B cell (primary cell): ENCODE measurements at regions not wholly inside any gene's neighbourhood (a gene's known extent, or its start where the extent isn't known, plus 50 kb on each side); places are given as distances from the start of the nearest gene placed in this dataset.

Source experiments
- ATAC-seq: fragments of 200-7000 bp; cut with Tn5 transposase; one replicate; pipeline ENCODE4 v1.10.0; 2021; ENCODE audit warnings: low read depth, mild to moderate bottlenecking, moderate number of reproducible peaks, moderate library complexity
- CTCF ChIA-PET: fragments of 350-600 bp; sonication (Branson Sonifier 250); formaldehyde crosslinking; loops from one replicate; lab custom pipeline; 2021; ENCODE audit warnings: antibody characterized with exemption, inconsistent platforms; lab: Charles Lee
- POLR2A ChIA-PET: fragments of 350-600 bp; sonication (Branson Sonifier 250); formaldehyde crosslinking; loops from one replicate; lab custom pipeline; 2021; ENCODE audit warnings: antibody characterized with exemption; lab: Charles Lee
- DNase-seq: peaks from one replicate; pipeline ENCODE4 v3.0.0; 2013
- H2AFZ ChIP-seq: 2 replicates; pipeline ENCODE4 v1.6.1; 2012; ENCODE audit warnings: mild to moderate bottlenecking, low read depth, low read length; ENCODE audit not compliant: insufficient read depth, poor library complexity, severe bottlenecking
- H3K27ac ChIP-seq, 2 donors: 1 replicate in 1 of 2; 2 replicates in 1 of 2; pipeline ENCODE4 v1.5.1; 2012 to 2013; ENCODE audit warnings: low read length in 2 of 2, mild to moderate bottlenecking in 2 of 2, moderate library complexity in 1 of 2
- H3K27me3 ChIP-seq, 4 experiments: fragments of 200-600 bp in 1 of 4; sonication (generic) in 1 of 4; replicated peaks in 1 of 4; 1 replicate in 2 of 4; 2 replicates in 2 of 4; pipeline versions ENCODE4 v1.6.1 to v1.7.0; 2013 to 2016; ENCODE audit warnings: low read length in 3 of 4, mild to moderate bottlenecking in 2 of 4, mixed read lengths in 1 of 4, moderate library complexity in 1 of 4; ENCODE audit not compliant: insufficient read depth in 4 of 4, control insufficient read depth in 3 of 4; ENCODE audit errors: control extremely low read depth in 1 of 4
- H3K36me3 ChIP-seq, 2 experiments: replicated peaks in 1 of 2; 1 replicate in 1 of 2; 2 replicates in 1 of 2; pipeline versions ENCODE4 v1.6.1 to v1.7.1; 2013; ENCODE audit warnings: low read length in 1 of 2; ENCODE audit not compliant: insufficient read depth in 2 of 2, control insufficient read depth in 1 of 2; ENCODE audit errors: control extremely low read depth in 1 of 2, extremely low read depth in 1 of 2
- H3K4me1 ChIP-seq, 2 donors: fragments of 200-600 bp in 1 of 2; sonication (generic) in 1 of 2; 1 replicate in 1 of 2; 2 replicates in 1 of 2; pipeline versions ENCODE4 v1.5.1 to v1.6.1; 2013 to 2017; ENCODE audit warnings: low read length in 2 of 2; ENCODE audit not compliant: control insufficient read depth in 2 of 2, insufficient read depth in 2 of 2
- H3K4me2 ChIP-seq: replicated peaks from 2 replicates; pipeline ENCODE3; 2012; ENCODE audit warnings: mild to moderate bottlenecking, low read depth, low read length; ENCODE audit not compliant: poor library complexity, severe bottlenecking
- H3K4me3 ChIP-seq, 5 experiments: fragments of 200-600 bp in 1 of 5; sonication (generic) in 1 of 5; 1 replicate in 3 of 5; 2 replicates in 2 of 5; pipeline versions ENCODE4 v1.5.1 to v1.7.0; 2011 to 2016; ENCODE audit warnings: low read length in 4 of 5, mild to moderate bottlenecking in 4 of 5, low read depth in 2 of 5, control low read depth in 1 of 5, moderate library complexity in 1 of 5; ENCODE audit not compliant: insufficient read depth in 1 of 5; ENCODE audit errors: control extremely low read depth in 1 of 5, extremely low read depth in 1 of 5
- H3K79me2 ChIP-seq: fragments of 200-600 bp; sonication (generic); one replicate; pipeline ENCODE4 v1.6.0; 2016; ENCODE audit warnings: low read length; ENCODE audit not compliant: control insufficient read depth, insufficient read depth
- H3K9ac ChIP-seq: fragments of 200-600 bp; sonication (generic); 2 replicates; pipeline ENCODE4 v1.6.1; 2017; ENCODE audit warnings: mild to moderate bottlenecking, low read length, moderate library complexity
- H3K9me3 ChIP-seq, 3 donors: one replicate each; pipeline versions ENCODE4 v1.6.1 to v1.7.1; 2013; ENCODE audit warnings: low read length in 2 of 3; ENCODE audit not compliant: control insufficient read depth in 2 of 3, insufficient read depth in 1 of 3; ENCODE audit errors: control extremely low read depth in 1 of 3
- H4K20me1 ChIP-seq: 2 replicates; pipeline ENCODE4 v1.6.0; 2012; ENCODE audit warnings: mild to moderate bottlenecking, low read length; ENCODE audit not compliant: insufficient read depth, control insufficient read depth, poor library complexity, severe bottlenecking
- H3K27ac Mint-ChIP-seq: one replicate; pipeline ENCODE4 v1.8.0; 2021; ENCODE audit warnings: mixed read lengths
- H3K27me3 Mint-ChIP-seq: one replicate; pipeline ENCODE4 v1.8.0; 2021; ENCODE audit warnings: mixed read lengths
- H3K4me1 Mint-ChIP-seq: one replicate; pipeline ENCODE4 v1.8.0; 2021; ENCODE audit warnings: mixed read lengths
- H3K4me3 Mint-ChIP-seq: one replicate; pipeline ENCODE4 v1.8.0; 2021; ENCODE audit warnings: mixed read lengths
- H3K9me3 Mint-ChIP-seq: one replicate; pipeline ENCODE4 v1.8.0; 2022; ENCODE audit warnings: mixed read lengths; ENCODE audit not compliant: insufficient read depth
- EZH2 ChIP-seq: IDR thresholded peaks from 2 replicates; pipeline ENCODE4 v1.6.1; 2012; ENCODE audit warnings: borderline replicate concordance, low read depth, mild to moderate bottlenecking, moderate library complexity, low read length; ENCODE audit not compliant: insufficient read depth, poor library complexity, severe bottlenecking
- WGBS: methylation state at CpG from one replicate; pipeline ENCODE4 v1.1.5; 2013; ENCODE audit warnings: missing lambda C conversion rate; ENCODE audit not compliant: insufficient coverage; 5-methylcytosine and 5-hydroxymethylcytosine counted together
- intact Hi-C: fragments of 100-400 bp; cut with micrococcal nuclease; formaldehyde crosslinking; loops from one replicate; pipeline ENCODE4 v1.10.0; 2022
- TF ChIP-seq, protein P1 (sequence below): fragments of 200-600 bp; IDR thresholded peaks from one replicate; pipeline ENCODE4 v1.8.0; 2022; ENCODE audit warnings: antibody characterized with exemption, mild to moderate bottlenecking

- POLR2A ChIA-PET = no interaction called here
- TF ChIP-seq, protein P1, sequence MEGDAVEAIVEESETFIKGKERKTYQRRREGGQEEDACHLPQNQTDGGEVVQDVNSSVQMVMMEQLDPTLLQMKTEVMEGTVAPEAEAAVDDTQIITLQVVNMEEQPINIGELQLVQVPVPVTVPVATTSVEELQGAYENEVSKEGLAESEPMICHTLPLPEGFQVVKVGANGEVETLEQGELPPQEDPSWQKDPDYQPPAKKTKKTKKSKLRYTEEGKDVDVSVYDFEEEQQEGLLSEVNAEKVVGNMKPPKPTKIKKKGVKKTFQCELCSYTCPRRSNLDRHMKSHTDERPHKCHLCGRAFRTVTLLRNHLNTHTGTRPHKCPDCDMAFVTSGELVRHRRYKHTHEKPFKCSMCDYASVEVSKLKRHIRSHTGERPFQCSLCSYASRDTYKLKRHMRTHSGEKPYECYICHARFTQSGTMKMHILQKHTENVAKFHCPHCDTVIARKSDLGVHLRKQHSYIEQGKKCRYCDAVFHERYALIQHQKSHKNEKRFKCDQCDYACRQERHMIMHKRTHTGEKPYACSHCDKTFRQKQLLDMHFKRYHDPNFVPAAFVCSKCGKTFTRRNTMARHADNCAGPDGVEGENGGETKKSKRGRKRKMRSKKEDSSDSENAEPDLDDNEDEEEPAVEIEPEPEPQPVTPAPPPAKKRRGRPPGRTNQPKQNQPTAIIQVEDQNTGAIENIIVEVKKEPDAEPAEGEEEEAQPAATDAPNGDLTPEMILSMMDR = no peak
- no peak for TF ChIP-seq EZH2
- Mint-ChIP-seq H3K9me3 (no peaks in the 10 kb centered on the region), H3K27me3 (no peaks in the 10 kb centered on the region), H3K4me3 (no peak overlapping the region), H3K4me1 (no peaks in the 10 kb centered on the region), H3K27ac (no peak overlapping the region)
- no peaks in the 10 kb centered on the region for H3K27me3 ChIP-seq
- H3K9ac ChIP-seq = no peak overlapping the region
- CTCF ChIA-PET = no interaction called here
- DNase-seq (no peak), ATAC-seq (no peak)
- intact Hi-C loops = no loop called here
- H3K27ac ChIP-seq = no peak overlapping the region
- H3K9me3 ChIP-seq = peaks cover 0 to 1% (median 0%) of the 10 kb centered on the region in 3 donors
- H3K79me2 ChIP-seq = no peaks in the 10 kb centered on the region
- no peak overlapping the region for H3K4me3 ChIP-seq
- no peaks in the 10 kb centered on the region for H4K20me1 ChIP-seq
- no peaks in the 10 kb centered on the region for H3K36me3 ChIP-seq
- H3K4me1 ChIP-seq = no peaks in the 10 kb centered on the region
- H3K4me2 ChIP-seq = no peak overlapping the region
- no CpG with 5 or more reads among the region's 1 CpG for WGBS
- no peak overlapping the region for H2AFZ ChIP-seq
Observed at GRCh38 chr3:68239542-68239941, 585.1 kb upstream of the SUCLG2 start.

DNA sequence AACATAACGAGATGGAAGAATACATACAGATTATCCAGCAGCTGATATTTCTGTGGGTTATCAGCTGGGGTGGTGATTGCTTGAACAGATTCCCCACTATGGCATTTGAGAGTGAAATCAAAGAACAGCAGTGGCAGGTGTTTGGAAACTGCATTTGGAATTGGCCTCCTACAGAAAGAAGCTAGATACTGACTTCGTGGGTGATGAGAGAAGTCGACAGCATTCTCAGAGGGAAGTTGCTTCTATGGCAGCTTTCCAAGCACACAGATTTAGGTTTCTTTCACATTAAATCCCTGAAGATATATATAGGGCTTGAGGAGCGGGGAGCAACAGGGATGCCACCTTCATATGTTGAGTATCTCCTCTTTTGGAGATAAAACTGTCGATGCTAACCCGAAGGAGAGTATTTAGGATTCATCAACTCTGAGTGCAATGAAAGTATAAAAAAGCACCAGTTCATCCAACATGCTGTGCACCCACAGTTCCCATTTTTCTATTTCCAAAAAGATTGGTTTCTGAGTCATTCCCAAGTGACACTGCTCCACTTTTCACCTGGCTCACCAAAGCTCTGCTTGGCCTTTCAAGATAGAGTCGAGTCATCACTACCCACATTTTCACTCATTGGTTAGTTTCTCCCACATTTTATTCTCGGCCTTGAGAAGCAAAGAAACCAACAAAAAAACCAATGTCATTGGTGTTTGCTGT, 579.8 kb upstream of the SUCLG2 start:
- H3K4me2 ChIP-seq = no peak overlapping the region
- H3K9me3 ChIP-seq = peaks cover 0 to 1% (median 0%) of the 10 kb centered on the region in 3 donors
- no peak overlapping the region for H3K27ac Mint-ChIP-seq
- H3K4me1 ChIP-seq = no peaks in the 10 kb centered on the region
- ChIA-PET POLR2A (no interaction called here), CTCF (no interaction called here)
- H3K79me2 ChIP-seq = no peaks in the 10 kb centered on the region
- TF ChIP-seq, protein P1 = no peak
- TF ChIP-seq EZH2 = no peak
- ATAC-seq (no peak), DNase-seq (no peak)
- no peak overlapping the region for H3K27ac ChIP-seq
- no peaks in the 10 kb centered on the region for H4K20me1 ChIP-seq
- no peak overlapping the region for H3K9ac ChIP-seq
- H3K36me3 ChIP-seq = no peaks in the 10 kb centered on the region
- intact Hi-C loops = no loop called here
- no peaks in the 10 kb centered on the region for H3K27me3 Mint-ChIP-seq
- no peak overlapping the region for H2AFZ ChIP-seq
- H3K4me1 Mint-ChIP-seq = no peaks in the 10 kb centered on the region
- H3K9me3 Mint-ChIP-seq = peaks cover 4% of the 10 kb centered on the region
- no peaks in the 10 kb centered on the region for H3K27me3 ChIP-seq
- H3K4me3 Mint-ChIP-seq = no peak overlapping the region
- no peak overlapping the region for H3K4me3 ChIP-seq
- 100% methylated on average over 1 of the region's 8 CpGs for WGBS
